MM.1S (cell line): ENCODE measurements at regions not wholly inside any gene's neighbourhood (a gene's known extent, or its start where the extent isn't known, plus 50 kb on each side); places are given as distances from the start of the nearest gene placed in this dataset.
"Not testable (repeated sequence)": the region's sequence is repeated elsewhere in the genome, so short reads cannot be mapped to it uniquely, and the experiment has no call there.

Experiments used
- DNase-seq: peaks from one replicate; pipeline ENCODE4 v3.0.0-alpha.2; 2015
- H2AFZ ChIP-seq: fragments of 300-600 bp; sonication (generic); 2 replicates; pipeline ENCODE4 v1.6.0; 2016; ENCODE audit warnings: antibody characterized with exemption, low read length
- H3F3A ChIP-seq: fragments of 300-600 bp; sonication (generic); 2 replicates; pipeline ENCODE4 v1.6.1; 2016; ENCODE audit warnings: mild to moderate bottlenecking, antibody characterized with exemption, low read length, moderate library complexity, mixed read lengths; ENCODE audit not compliant: insufficient read depth
- H3K27ac ChIP-seq: fragments of 300-600 bp; sonication (generic); 2 replicates; pipeline ENCODE4 v1.5.1; 2016; ENCODE audit warnings: mild to moderate bottlenecking, low read length
- H3K27me3 ChIP-seq: fragments of 300-600 bp; sonication (generic); replicated peaks from 2 replicates; pipeline ENCODE4 v1.6.0; 2016; ENCODE audit warnings: low read length; ENCODE audit not compliant: insufficient read depth
- H3K36me3 ChIP-seq: fragments of 300-600 bp; sonication (generic); replicated peaks from 2 replicates; pipeline ENCODE4 v1.6.1; 2016; ENCODE audit warnings: mild to moderate bottlenecking, low read length, mixed read lengths; ENCODE audit not compliant: insufficient read depth
- H3K4me1 ChIP-seq: fragments of 300-600 bp; sonication (generic); 2 replicates; pipeline ENCODE4 v1.6.1; 2016; ENCODE audit warnings: low read length, mixed read lengths
- H3K4me2 ChIP-seq: fragments of 300-600 bp; sonication (generic); 2 replicates; pipeline ENCODE4 v1.6.0; 2016; ENCODE audit warnings: low read depth, low read length
- H3K4me3 ChIP-seq: fragments of 300-600 bp; sonication (generic); 2 replicates; pipeline ENCODE4 v1.5.1; 2016; ENCODE audit warnings: low read length, mixed read lengths
- H3K79me2 ChIP-seq: fragments of 300-600 bp; sonication (generic); 2 replicates; pipeline ENCODE4 v1.6.1; 2016; ENCODE audit warnings: mixed run types, low read length, mixed read lengths
- H3K9ac ChIP-seq: fragments of 300-600 bp; sonication (generic); 2 replicates; pipeline ENCODE4 v1.6.1; 2016; ENCODE audit warnings: low read length, mixed read lengths
- H3K9me2 ChIP-seq: fragments of 300-600 bp; sonication (generic); replicated peaks from 2 replicates; pipeline ENCODE4 v1.6.1; 2016; ENCODE audit warnings: mild to moderate bottlenecking, low read length, mixed read lengths; ENCODE audit not compliant: insufficient read depth
- H3K9me3 ChIP-seq: fragments of 300-600 bp; sonication (generic); replicated peaks from 2 replicates; pipeline ENCODE4 v1.6.1; 2016; ENCODE audit warnings: mild to moderate bottlenecking, low read length, mixed read lengths; ENCODE audit not compliant: insufficient read depth
- H4K20me1 ChIP-seq: fragments of 300-600 bp; sonication (generic); 2 replicates; pipeline ENCODE4 v1.6.1; 2016; ENCODE audit warnings: mild to moderate bottlenecking, low read length, moderate library complexity, mixed read lengths; ENCODE audit not compliant: insufficient read depth
- EZH2 ChIP-seq: fragments of 300-600 bp; sonication (generic); optimal IDR thresholded peaks from 2 replicates; pipeline ENCODE3; 2017; ENCODE audit warnings: low read depth, mild to moderate bottlenecking, antibody characterized with exemption, low read length, mixed read lengths
- EZH2phosphoT487 ChIP-seq: fragments of 300-600 bp; sonication (generic); IDR thresholded peaks from 2 replicates; pipeline ENCODE4 v1.6.1; 2018; ENCODE audit warnings: antibody characterized with exemption, low read length
- TF ChIP-seq, protein P1 (sequence below): fragments of 300-600 bp; sonication (generic); IDR thresholded peaks from 2 replicates; pipeline ENCODE4 v1.5.1; 2016; ENCODE audit warnings: antibody characterized with exemption, low read length, mixed read lengths

DNA sequence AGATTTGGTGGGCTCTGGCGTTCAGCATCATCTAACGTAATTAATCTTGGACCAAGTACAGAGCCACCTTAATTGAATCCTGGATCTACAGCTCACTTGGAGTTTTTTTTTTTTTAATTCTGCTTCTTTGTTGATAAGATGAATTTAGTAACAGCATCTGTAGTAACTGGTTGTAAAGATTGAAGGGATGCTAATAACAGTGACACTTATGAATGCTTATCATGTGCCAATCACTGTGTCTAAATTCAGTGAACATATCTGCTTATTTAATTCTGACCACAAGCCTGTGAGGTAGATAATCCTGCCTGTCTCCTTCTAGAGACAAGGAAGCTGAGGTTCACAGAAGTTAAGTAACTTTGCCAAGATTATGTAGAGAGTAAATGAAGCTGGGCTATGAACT lies 408.0 kb downstream of the RWDD3 start:
- Histone ChIP-seq H3F3A (no peaks in the 10 kb centered on the region), H3K9me2 (no peaks in the 10 kb centered on the region), H3K36me3 (no peaks in the 10 kb centered on the region), H3K27me3 (no peaks in the 10 kb centered on the region), H3K4me1 (no peaks in the 10 kb centered on the region), H3K79me2 (no peaks in the 10 kb centered on the region), H3K27ac (no peak overlapping the region), H3K9me3 (no peaks in the 10 kb centered on the region), H3K4me2 (no peak overlapping the region), H3K4me3 (no peak overlapping the region), H4K20me1 (no peaks in the 10 kb centered on the region), H3K9ac (no peak overlapping the region), H2AFZ (no peak overlapping the region)
- TF ChIP-seq EZH2: no peak
- TF ChIP-seq, protein P1, sequence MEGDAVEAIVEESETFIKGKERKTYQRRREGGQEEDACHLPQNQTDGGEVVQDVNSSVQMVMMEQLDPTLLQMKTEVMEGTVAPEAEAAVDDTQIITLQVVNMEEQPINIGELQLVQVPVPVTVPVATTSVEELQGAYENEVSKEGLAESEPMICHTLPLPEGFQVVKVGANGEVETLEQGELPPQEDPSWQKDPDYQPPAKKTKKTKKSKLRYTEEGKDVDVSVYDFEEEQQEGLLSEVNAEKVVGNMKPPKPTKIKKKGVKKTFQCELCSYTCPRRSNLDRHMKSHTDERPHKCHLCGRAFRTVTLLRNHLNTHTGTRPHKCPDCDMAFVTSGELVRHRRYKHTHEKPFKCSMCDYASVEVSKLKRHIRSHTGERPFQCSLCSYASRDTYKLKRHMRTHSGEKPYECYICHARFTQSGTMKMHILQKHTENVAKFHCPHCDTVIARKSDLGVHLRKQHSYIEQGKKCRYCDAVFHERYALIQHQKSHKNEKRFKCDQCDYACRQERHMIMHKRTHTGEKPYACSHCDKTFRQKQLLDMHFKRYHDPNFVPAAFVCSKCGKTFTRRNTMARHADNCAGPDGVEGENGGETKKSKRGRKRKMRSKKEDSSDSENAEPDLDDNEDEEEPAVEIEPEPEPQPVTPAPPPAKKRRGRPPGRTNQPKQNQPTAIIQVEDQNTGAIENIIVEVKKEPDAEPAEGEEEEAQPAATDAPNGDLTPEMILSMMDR: no peak
- TF ChIP-seq EZH2phosphoT487: no peak
- no peak for DNase-seq

DNA sequence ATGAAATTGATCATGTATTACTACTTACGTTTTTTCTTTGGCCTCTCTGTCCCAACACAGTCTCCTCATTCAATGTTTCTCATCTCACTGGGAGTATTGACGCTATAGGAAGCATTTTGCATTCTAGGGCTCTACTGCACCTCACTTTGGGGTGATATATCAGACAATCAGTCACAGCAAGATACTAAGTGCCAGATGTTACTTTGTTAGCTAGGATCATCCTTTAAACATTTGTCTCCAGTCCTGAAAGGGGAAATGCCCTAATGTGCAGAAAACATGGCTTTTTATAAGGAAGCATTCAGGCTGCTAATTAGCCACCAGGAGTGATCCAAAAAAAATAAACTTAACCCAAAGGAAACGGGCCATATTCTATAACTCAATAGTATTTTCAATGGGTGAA lies 409.1 kb downstream of the RWDD3 start:
- H3K9me3 ChIP-seq: no peaks in the 10 kb centered on the region
- no peak overlapping the region for H3K4me2 ChIP-seq
- no peak overlapping the region for H2AFZ ChIP-seq
- H3K36me3 ChIP-seq: no peaks in the 10 kb centered on the region
- H3K9me2 ChIP-seq: no peaks in the 10 kb centered on the region
- H3K27me3 ChIP-seq: no peaks in the 10 kb centered on the region
- no peak for TF ChIP-seq EZH2phosphoT487
- no peak for TF ChIP-seq EZH2
- TF ChIP-seq, protein P1: no peak
- H4K20me1 ChIP-seq: no peaks in the 10 kb centered on the region
- H3K9ac ChIP-seq: no peak overlapping the region
- no peaks in the 10 kb centered on the region for H3K79me2 ChIP-seq
- no peak overlapping the region for H3K27ac ChIP-seq
- no peak for DNase-seq
- no peaks in the 10 kb centered on the region for H3F3A ChIP-seq
- no peak overlapping the region for H3K4me3 ChIP-seq
- no peaks in the 10 kb centered on the region for H3K4me1 ChIP-seq

- not testable (repeated sequence) for H3K9ac ChIP-seq, H2AFZ ChIP-seq, DNase-seq, H3K9me2 ChIP-seq, H3K27me3 ChIP-seq, H4K20me1 ChIP-seq, H3K9me3 ChIP-seq, H3F3A ChIP-seq, H3K4me3 ChIP-seq, H3K4me1 ChIP-seq, H3K36me3 ChIP-seq, H3K79me2 ChIP-seq, H3K4me2 ChIP-seq, H3K27ac ChIP-seq
Observed at GRCh38 chr1:95645126-95645525, 411.1 kb downstream of the RWDD3 start.

GRCh38 chr1:95650631-95651030 lies 416.6 kb downstream of the RWDD3 start:
- H2AFZ ChIP-seq: no peak overlapping the region
- H3K9ac ChIP-seq: no peak overlapping the region
- TF ChIP-seq EZH2phosphoT487 (no peak), EZH2 (no peak)
- TF ChIP-seq, protein P1: no peak
- H3K36me3 ChIP-seq: no peaks in the 10 kb centered on the region
- no peak for DNase-seq
- no peak overlapping the region for H3K4me2 ChIP-seq
- no peak overlapping the region for H3K4me3 ChIP-seq
- no peak overlapping the region for H3K27ac ChIP-seq
- H3K4me1 ChIP-seq: no peaks in the 10 kb centered on the region
- no peaks in the 10 kb centered on the region for H3K27me3 ChIP-seq
- no peaks in the 10 kb centered on the region for H3K9me2 ChIP-seq
- no peaks in the 10 kb centered on the region for H3K9me3 ChIP-seq
- no peaks in the 10 kb centered on the region for H3F3A ChIP-seq
- H4K20me1 ChIP-seq: no peaks in the 10 kb centered on the region
- H3K79me2 ChIP-seq: no peaks in the 10 kb centered on the region
